Renal cortex interstitium (tissue), 11 donors: ENCODE measurements at regions not wholly inside any gene's neighbourhood (a gene's known extent, or its start where the extent isn't known, plus 50 kb on each side); places are given as distances from the start of the nearest gene placed in this dataset.

Experiments used
- DNase-seq, 11 donors: peaks; one replicate each; pipeline ENCODE4 v3.0.0-alpha.2; 2013; ENCODE audit warnings: low read depth in 9 of 11, low spot score in 4 of 11; ENCODE audit errors: extremely low read depth in 1 of 11

DNA sequence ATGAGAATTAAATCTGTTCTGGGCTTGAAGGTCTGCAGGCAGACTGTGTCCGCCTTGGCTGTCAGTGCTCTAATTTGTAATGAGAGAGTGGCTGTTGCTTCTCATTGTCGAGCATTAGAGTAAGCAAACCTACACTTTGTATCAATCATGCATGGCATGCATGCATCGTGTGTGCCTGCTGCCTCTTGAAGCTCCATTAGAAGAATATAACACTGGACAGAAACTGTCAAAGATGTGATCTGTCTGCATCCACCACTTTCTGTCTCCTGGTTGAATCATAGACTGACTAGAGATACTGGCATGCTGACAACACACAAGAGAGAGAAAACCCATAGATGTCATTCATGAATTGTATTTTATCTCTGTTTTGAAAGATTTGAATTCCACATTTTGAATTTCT lies 275.0 kb upstream of the NXPH2 start:
- DNase-seq, result no peak

GRCh38 chr2:139048017-139048416 lies 267.8 kb upstream of the NXPH2 start:
- no peak for DNase-seq

- no peak for DNase-seq
These were observed 265.3 kb upstream of the NXPH2 start for GRCh38 chr2:139045524-139045923.

GRCh38 chr2:139034064-139034463 lies 253.9 kb upstream of the NXPH2 start:
- DNase-seq, result no peak

- DNase-seq, result no peak
These were observed 253.1 kb upstream of the NXPH2 start for GRCh38 chr2:139033300-139033699.

GRCh38 chr2:139031722-139032121 lies 251.5 kb upstream of the NXPH2 start:
- DNase-seq, result no peak

GRCh38 chr2:139020287-139020686 lies 240.1 kb upstream of the NXPH2 start:
- no peak for DNase-seq

GRCh38 chr2:139018252-139018651 lies 238.1 kb upstream of the NXPH2 start:
- no peak for DNase-seq

- DNase-seq, result no peak
These were observed 226.9 kb upstream of the NXPH2 start for GRCh38 chr2:139007130-139007529.

GRCh38 chr2:139000131-139000785 lies 220.1 kb upstream of the NXPH2 start:
- DNase-seq, result no peak

GRCh38 chr2:138997856-138998517 lies 217.8 kb upstream of the NXPH2 start:
- DNase-seq, result no peak

DNA sequence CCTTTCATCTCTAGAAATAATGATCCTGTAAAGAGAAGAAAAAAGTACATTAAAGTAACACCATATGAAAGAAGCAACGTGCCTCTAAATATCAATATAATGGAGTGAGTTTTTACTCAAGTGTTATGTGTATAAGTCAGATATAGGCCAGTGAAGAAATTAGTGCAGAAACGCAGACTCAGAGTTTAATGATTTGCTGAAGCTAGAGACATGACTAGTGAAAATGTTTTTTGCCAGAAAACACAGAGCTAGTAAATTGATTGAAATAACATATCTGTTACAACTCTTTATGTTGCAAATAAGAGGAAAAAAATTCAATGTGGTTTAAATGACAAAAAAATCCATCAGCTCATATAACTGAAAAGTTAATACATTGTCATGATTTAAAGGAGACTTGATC lies 217.2 kb upstream of the NXPH2 start:
- no peak for DNase-seq

DNA sequence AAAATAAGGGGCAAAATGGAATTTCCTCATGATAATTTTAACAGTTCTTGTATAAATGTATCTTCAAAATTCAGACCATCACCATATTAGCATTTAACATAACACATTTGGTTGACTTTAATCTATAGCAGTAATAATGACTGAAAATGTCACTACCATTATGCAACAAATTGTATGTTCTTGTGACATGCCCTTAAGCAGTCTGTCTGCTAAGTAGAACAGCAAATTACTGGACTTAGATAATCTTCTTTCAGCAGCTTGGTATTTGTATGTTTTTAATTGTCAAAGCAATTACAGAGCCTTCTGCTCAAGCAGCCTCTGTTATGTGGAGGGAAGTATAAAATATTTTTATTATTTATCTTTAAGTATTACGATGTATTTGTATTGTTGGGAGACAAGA lies 214.3 kb upstream of the NXPH2 start:
- DNase-seq, result no peak

- DNase-seq, result no peak
These were observed 205.7 kb upstream of the NXPH2 start for GRCh38 chr2:138985881-138986280.

- DNase-seq, result no peak
These were observed 199.1 kb upstream of the NXPH2 start for GRCh38 chr2:138979131-138979785.

DNA sequence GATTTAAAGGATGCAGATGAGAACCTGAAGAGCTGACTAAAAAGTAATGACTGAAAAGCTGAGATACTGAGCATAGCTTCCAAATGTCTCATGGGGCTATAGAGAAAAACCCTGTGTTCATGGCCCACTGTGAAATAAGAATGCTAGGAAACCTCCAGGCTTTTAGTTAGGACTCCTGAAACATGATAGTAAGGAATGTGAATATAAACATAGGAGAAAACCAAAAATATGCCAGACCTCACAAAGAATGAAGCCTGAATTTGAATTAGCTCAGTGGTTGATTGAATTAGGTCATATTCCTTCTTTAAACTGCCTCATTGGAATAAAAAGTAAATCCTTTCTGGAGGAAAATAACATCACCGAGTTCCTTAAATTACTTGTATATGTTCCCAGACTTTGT lies 194.5 kb upstream of the NXPH2 start:
- no peak for DNase-seq

- no peak for DNase-seq
These were observed 184.2 kb upstream of the NXPH2 start for GRCh38 chr2:138964418-138964817.

DNA sequence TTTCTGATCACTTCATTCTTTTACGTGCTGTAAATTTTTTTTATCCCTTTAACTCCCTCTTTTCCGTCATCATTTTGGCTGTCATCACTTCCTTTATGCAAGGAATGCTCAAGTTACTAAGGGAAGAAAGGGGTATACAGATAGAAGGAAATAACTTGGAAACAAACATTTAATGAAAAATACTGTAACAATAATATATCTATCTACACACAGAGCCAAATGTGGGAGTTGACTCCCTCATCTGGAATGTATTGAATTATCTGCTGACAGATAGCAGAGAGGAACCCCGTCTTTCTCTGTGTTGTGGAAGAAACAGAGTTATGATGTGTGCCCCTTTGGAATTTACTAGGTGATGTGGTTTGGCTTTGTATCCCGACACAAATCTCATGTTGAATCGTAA lies 182.5 kb upstream of the NXPH2 start:
- no peak for DNase-seq

DNA sequence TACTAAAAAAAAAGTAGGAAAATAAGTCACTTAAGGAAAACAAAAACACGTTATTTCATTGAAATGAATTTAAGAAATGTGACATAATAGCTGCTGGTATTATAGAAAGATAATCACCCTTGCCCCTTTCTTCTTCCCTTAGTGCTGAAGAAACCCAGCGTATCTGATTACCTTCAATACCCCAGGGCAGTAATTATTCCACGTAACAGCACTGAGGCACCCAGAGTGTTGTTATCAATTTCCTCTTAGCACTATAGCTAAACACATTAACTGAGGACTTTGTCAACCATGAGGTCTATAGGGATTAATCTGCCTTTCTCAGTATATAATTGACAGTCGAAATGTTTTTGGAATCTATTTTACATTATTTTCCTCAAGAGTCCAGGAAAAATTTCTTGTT lies 180.0 kb upstream of the NXPH2 start:
- no peak for DNase-seq

GRCh38 chr2:138959031-138959430 lies 178.8 kb upstream of the NXPH2 start:
- no peak for DNase-seq

- no peak for DNase-seq
These were observed 175.9 kb upstream of the NXPH2 start for GRCh38 chr2:138956116-138956515.
